GM21528 (cell line): ENCODE measurements at regions not wholly inside any gene's neighbourhood (a gene's known extent, or its start where the extent isn't known, plus 50 kb on each side); places are given as distances from the start of the nearest gene placed in this dataset.

Experiments
- ATAC-seq: cut with Tn5 transposase; IDR thresholded peaks from one replicate; pipeline ENCODE4 v1.9.1; 2021; ENCODE audit warnings: mild to moderate bottlenecking, moderate library complexity; ENCODE audit not compliant: unreplicated experiment, low FRiP score

DNA sequence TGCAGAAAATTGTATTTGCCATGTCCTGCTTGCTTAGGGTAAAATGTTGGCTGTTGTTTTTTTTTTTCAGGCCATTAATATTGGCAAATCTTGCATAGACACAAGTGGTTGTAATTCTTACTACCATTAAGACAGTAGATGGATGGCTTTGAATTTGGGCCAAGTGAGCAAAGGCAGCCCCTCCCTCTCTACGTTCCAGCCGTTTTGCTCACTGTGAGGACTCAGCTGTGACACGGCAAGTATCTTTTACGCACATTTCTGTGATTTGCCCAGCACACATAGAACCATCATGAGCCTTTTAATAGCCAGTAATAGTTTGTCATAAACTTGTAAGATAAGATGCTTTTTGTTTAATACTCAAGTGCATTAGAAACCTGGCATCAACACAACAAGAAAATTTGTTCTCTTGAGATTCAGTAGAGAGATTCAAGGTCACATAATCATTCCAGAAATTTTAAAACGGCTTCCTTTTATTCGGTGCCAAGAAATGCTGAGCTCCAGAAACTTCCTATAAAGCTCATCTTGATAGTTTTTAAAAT is 205.2 kb upstream of the ADCY2 start:
- no peak for ATAC-seq

DNA sequence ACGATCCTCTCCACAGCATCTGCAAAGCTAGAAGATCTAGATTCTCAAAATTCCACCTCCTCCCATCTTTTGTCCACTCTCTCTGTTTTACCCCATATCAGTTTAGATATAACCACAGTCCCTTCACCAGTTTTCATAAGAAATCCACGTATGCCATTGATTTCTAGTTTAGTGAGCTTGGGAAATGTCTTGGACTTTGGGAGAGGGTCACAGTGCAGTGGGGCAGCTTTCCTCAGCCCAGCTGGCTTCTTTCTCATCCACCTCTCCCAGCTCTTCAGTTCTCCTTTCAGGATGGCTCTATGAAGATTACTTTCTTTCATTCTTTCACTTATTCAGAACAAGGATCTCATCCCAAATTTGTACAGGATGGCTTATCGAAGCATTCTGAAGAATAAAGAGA is 203.9 kb upstream of the ADCY2 start:
- ATAC-seq: no peak

GRCh38 chr5:7202846-7203245 is 193.1 kb upstream of the ADCY2 start:
- no peak for ATAC-seq

DNA sequence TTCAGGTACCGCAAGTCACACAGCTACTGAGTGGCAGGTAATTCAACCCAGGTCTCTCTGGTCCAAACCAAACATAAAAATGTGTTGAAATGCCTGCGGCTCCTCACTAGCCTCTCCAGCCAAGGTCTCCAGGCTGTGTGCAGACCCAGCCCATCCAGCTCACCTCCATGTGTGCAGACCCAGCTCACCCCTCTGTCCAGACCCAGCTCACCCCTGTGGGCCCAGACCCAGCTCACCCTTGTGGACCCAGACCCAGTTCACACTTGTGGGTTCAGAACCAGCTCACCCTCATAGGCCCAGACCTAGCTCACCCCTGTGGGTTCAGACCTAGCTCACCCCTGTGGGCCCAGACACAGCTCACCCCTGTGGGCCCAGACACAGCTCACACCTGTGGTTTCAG is 188.0 kb upstream of the ADCY2 start:
- ATAC-seq: no peak

- ATAC-seq: no peak
Measured at GRCh38 chr5:7208938-7209337, 187.0 kb upstream of the ADCY2 start.

DNA sequence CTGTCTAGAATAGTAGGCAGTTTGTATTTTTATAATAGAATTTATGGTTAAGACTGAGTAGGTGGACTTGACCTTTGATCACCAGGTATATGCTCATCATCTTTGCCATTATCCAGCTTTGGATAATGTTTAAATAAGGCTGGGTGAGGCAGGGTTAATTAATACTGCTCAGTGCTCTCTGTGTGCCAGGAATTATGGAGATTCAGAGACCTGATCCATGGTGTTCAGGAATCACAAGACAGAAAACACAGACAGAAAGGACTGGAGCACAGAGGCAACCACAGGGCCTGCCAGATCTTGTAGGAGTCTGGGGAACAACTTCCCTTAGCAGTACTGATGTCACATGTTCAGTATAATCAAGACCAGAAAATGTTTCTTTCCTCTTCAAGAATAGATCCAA is 186.3 kb upstream of the ADCY2 start:
- ATAC-seq: no peak

DNA sequence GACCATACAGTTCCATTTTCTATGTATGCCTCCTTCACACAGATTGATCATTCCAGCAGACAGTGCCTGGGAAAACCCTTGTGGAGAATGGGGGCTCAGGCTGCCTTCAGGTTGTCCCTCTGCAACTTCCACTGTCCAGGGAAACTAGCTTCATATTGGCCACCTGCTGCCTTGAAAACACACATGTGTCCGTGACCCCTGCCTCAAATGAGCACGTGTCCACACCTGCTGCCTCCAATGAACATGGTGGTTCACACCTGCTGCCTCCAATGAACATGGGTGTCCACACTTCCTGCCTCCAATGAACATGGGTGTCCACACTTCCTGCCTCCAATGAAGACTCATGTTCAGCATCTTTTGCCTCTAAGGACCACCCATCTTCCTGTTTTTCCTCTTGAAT is 185.4 kb upstream of the ADCY2 start:
- ATAC-seq: no peak

- ATAC-seq: no peak
Measured at GRCh38 chr5:7213525-7213924, 182.4 kb upstream of the ADCY2 start.

GRCh38 chr5:7214906-7215416 is 181.0 kb upstream of the ADCY2 start:
- no peak for ATAC-seq

GRCh38 chr5:7218141-7218540 is 177.8 kb upstream of the ADCY2 start:
- no peak for ATAC-seq

GRCh38 chr5:7220156-7220555 is 175.8 kb upstream of the ADCY2 start:
- ATAC-seq: no peak

DNA sequence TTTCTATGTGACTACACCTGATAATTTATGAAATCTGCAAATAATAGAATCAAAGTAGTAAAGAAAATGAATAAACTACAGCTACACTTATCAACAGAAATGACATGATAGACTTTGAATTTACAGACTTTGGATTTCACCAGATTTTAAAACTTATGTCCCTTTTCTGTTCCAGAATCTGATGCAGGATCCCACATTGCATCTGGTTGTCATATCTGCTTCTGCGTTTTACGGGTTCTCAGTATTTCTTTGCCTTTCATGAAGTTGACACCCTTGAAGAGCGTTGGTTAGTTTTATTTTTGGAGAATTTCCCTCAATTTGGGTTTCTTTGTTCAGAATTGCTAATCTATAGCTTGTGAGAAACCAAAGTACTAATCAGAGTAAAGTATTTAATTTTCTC is 174.9 kb upstream of the ADCY2 start:
- no peak for ATAC-seq

- ATAC-seq: no peak
Measured at GRCh38 chr5:7225826-7226225, 170.1 kb upstream of the ADCY2 start.

DNA sequence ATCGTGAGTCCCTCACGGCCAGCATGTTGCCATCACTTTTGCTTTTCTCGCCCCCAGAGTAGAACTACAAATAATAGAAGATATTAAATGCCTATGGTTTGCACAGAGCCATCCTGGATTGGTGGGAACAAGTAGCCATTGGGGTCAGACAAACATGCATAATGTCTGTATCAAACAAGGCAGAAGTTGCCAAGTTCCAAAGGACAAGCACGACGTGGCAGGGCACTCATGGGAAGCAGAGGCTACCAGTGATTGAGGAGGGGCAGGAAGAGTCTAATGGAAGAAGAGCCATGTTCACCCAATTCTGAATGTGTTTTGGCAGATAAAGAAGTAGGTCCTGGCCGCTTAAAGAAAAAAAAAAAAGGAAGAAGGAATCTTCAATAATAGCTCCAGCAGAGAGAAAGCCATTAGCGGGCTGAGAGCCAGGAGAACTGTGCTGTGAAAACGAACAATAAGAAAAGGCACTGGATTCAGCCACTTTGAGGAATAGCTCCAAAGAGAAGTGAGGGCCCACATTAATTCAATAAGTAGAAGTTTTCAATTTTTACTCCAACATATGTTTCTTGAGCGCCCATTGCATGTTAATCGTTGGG is 153.7 kb upstream of the ADCY2 start:
- no peak for ATAC-seq

- ATAC-seq: no peak
Measured at GRCh38 chr5:7244208-7244607, 151.7 kb upstream of the ADCY2 start.

DNA sequence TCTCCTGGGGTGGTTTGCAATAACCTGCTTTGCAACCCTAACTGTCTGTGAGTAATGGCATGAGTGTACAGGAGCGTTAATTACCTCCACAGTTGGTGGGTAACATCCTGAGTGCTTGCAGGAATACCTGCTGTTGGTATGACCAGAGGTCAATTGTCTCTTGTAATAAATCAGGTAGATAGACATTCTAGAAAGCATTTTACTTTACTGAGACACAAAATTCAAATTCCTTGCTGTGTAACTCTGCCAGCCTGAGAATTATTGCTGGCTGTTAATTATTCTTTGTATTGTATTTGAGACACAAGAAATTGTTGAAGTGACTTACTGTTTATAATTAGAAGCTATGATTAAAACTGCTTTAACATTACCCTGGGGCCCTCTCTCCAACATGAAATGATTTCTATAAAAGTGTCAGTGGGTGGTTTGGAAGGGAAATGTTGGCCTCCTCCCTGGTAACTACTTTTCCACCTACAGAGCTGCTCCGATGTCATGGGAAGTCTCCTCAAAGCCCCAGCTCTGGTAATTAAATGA is 150.8 kb upstream of the ADCY2 start:
- ATAC-seq: no peak

DNA sequence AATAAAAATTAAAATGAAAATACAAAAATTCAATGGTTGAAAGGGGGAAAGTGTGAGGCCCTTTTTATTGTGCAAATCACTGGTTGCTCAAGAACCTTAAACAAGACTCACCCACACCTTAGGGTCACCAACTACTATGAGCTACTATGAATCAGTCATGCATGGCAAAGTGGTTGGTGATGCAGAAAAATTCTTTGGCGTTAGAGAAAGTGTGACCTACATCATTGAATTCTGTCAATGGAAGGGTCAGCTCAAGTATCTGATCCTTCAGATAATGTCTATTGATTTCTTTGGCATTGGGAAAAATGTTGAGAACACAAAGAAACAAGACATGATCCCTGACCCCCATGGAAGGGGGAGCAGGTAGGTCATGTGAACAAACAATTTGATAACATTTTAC is 149.7 kb upstream of the ADCY2 start:
- no peak for ATAC-seq

- no peak for ATAC-seq
Measured at GRCh38 chr5:7250004-7250403, 145.9 kb upstream of the ADCY2 start.

- ATAC-seq: no peak
Measured at GRCh38 chr5:7250611-7251010, 145.3 kb upstream of the ADCY2 start.

GRCh38 chr5:7251132-7251531 is 144.8 kb upstream of the ADCY2 start:
- ATAC-seq: no peak

DNA sequence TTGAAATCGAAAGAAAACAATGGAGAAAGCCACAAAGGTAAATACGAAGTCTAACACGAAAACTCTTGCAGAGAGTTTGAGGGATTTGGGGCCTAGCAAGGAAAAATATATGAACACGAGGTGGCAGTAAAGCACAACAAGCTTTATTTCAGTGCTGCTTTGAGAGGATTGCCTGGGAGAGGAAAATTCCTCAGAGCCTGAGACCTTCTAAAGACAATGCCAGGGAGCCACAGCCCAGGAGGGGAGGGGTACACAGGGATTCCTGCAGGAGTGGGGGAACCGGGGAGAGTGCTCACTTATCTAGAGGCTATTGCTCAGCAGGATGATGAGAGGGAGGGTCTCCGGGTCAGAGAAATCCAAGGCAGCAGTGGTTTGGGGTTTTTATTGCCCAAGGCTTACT is 134.9 kb upstream of the ADCY2 start:
- ATAC-seq: no peak

GRCh38 chr5:7261900-7262299 is 134.0 kb upstream of the ADCY2 start:
- no peak for ATAC-seq
